OCI-M2 (cell line): ENCODE measurements at regions not wholly inside any gene's neighbourhood (a gene's known extent, or its start where the extent isn't known, plus 50 kb on each side); places are given as distances from the start of the nearest gene placed in this dataset.

ENCODE experiments used
- DNase-seq: peaks from one replicate; lab custom pipeline; 2025; ENCODE audit not compliant: unreplicated experiment; lab: John Stamatoyannopoulos, UW

- DNase-seq: no peak
These were observed 130.4 kb upstream of the STEAP4 start for GRCh38 chr7:88437132-88437531.

DNA sequence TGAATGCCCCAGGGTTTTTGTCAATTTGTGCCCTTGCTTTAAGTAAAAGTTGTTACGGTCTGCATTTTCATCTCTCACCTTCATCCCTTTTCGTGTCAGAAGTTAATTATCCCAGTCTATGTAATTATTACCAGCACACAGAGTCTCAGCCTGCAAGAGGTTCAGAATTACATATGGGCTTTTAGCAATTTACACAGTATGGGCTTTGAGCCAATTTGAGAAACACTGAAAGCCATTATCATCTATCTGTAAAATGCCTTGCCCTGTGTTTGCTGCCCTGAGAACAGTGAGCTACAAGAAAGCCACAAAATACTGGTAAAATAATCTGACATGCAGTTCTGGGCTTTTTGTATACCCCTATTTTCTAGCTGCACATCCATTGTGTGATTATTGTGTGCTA lies 125.6 kb upstream of the STEAP4 start:
- no peak for DNase-seq

DNA sequence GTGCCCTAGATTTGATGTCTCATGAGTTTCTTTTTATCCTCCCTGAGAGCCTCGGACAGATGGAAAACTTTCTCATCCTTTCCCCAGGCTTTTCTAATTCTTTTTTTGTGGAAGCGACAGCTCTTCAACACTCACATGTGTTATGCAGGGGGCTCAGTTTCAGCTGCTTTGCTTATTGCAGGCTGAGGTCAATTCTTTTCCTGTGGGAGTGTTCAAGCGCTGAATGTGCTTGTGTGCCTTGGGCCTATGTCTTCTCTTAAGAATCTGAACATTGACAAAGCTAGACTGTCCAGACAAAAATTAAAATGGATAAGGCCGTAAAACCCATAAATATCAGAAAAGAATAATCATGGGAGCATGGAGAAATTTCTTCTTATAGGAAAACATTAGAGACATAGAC lies 125.2 kb upstream of the STEAP4 start:
- no peak for DNase-seq

DNA sequence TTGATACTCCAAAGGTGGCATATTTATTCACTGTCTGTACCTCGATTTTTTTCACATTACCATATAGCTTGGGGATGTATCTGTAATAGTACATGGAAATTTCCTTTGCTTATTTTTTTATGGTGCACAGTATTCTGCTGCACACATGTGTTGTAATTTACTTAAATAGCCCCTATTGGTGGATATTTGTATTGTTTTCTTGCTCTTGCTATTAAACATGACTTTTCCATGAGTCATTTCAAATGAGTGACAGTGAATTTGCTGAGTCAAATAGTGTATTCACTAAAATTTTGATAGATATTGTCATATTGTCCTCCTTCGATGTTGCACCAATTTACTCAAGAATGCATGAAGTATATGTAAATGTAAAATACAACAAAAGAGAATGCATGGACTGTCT lies 122.7 kb upstream of the STEAP4 start:
- no peak for DNase-seq

GRCh38 chr7:88402529-88402928 lies 95.8 kb upstream of the STEAP4 start:
- no peak for DNase-seq

GRCh38 chr7:88401009-88401623 lies 94.4 kb upstream of the STEAP4 start:
- no peak for DNase-seq

DNA sequence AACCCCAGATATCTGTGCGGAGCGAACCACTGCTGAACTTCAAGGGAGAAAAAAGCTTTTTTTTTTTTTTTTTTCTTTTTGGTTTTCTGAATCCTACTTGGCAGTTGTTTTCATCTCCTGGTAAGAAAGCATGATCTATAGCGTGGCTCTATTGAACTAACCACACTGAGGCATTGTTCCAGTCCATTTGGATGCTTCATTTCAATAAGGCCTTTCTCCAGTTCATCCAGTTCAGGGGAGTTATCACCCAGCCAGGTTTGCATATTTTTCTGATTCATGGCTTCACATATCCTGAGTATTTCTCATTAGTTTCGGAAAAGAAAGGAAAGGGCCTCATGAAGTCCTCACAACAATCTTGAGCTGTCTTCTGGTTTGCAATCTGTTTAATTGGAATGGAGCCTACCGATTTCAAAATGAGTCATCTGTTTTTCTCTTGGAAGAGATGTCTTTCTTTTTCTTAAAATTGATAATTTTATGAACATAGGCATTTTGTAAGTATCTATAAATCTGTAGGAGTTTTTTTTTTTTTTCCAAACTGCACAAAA lies 93.1 kb upstream of the STEAP4 start:
- no peak for DNase-seq

GRCh38 chr7:88399036-88399435 lies 92.3 kb upstream of the STEAP4 start:
- DNase-seq: no peak

- no peak for DNase-seq
These were observed 91.8 kb upstream of the STEAP4 start for GRCh38 chr7:88398459-88398858.

- DNase-seq: no peak
These were observed 90.2 kb upstream of the STEAP4 start for GRCh38 chr7:88396948-88397322.

- no peak for DNase-seq
These were observed 89.7 kb upstream of the STEAP4 start for GRCh38 chr7:88396295-88396947.

DNA sequence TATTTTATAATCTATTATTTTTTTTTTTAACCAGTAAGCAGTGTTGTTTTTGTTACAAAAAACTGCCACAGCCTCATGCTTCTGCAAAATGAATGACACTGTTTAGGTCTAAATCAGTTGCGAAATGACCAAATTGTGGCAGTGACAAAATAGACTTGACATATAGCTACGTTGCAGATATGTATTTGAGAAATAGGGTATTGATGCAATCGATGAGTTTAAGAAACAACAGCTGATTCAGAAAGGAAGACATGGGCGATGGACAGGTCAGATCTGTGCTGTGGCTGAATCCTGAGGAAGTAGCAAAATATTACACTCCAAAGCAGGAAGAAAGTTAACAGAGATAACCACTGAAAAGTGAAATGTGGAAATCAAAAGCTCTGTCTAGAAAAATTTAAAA lies 89.0 kb upstream of the STEAP4 start:
- DNase-seq: no peak

DNA sequence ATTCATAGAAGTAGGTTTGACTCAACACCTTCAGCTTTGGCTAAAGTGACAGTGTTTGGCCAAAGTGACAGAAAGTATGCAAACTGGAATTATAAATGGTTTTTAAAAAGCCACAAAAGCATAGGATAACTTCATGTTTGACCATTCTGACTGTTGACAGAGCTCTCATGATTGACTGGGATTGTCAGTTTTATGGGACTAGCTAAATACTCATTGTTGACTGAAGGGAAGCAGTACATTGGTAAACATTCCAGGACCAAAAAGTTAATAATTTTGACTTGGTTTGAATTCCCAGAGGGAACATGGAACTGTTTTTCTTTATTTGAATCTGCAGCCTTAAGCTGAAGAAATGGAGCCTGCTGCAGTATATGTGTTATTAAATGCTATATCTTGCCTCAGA lies 84.6 kb upstream of the STEAP4 start:
- DNase-seq: no peak

DNA sequence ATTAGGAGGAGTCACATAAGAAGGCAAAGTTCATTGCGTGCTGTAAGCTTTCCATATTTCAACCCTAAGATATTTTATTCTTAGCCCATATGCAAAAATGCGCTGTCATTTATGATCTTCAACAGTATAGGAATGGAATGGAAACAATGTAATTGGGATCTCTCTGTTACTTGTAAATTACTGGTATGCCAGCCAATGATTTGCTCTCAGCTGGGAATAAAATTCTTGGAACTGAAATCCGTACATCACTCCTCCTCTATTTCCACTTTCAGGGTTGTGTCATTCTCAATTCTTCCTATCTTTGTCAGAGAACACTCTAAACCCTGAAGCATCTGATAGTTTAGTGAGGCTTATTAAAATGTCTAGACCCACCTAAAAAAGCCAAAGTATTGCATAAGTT lies 80.7 kb upstream of the STEAP4 start:
- DNase-seq: no peak

GRCh38 chr7:88386665-88387156 lies 80.0 kb upstream of the STEAP4 start:
- no peak for DNase-seq

GRCh38 chr7:88377434-88377833 lies 70.7 kb upstream of the STEAP4 start:
- no peak for DNase-seq

DNA sequence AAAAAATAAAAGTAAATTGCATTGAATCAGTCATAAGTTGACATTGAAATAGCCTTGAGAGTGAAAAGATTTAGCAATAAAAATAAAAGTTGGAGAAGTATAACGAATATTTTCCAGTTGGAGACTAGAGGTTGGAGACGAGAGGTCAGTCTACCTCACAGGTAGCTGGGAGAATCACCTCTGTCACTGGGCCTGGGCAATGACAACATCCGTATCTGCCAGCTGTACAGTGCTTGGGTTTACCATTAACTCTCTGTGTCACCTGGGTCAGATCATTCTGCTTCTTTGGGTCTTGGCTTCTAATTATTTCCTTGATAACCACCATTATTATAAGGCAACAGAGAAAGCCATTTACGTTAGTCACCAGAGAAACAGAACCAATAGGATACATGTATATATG lies 62.0 kb upstream of the STEAP4 start:
- no peak for DNase-seq

DNA sequence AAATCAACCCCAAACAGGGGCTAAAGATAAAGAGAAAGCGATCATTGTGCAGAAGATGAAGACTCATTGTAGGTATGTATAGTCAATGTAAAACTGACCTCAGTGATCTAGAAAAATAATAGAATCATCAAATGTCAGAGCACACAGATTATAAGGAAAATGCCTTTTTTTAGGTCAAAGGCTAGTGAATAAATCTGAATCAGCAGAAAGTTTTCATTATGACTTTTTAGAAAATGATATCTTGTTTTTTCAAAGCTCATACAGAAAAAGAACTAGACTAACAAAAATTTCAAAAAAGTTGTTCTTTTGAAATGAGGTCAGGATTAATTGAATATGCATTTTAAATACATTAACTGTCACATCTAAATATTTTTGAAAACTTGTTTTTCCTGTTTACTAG lies 60.2 kb upstream of the STEAP4 start:
- no peak for DNase-seq

DNA sequence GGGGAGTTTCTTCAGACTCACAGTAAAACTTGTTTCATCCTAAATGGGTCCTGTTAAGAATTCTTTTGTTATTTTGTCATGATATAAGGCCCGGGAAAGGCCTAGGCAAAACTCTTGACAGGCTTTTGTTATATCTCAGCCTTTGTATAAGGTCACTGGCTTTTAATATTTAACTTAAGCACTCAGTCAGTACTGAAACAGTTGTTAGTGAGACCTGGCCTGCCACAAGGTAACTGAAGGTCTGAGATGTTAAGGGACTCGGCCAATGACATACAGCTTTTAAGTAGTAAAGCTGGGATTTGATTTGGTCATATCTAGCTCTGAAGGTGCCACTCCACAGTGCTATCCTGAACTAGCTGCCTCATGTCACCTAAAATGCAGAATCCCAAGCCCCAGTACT lies 57.2 kb upstream of the STEAP4 start:
- DNase-seq: no peak

- no peak for DNase-seq
These were observed 56.6 kb upstream of the STEAP4 start for GRCh38 chr7:88363249-88363648.

DNA sequence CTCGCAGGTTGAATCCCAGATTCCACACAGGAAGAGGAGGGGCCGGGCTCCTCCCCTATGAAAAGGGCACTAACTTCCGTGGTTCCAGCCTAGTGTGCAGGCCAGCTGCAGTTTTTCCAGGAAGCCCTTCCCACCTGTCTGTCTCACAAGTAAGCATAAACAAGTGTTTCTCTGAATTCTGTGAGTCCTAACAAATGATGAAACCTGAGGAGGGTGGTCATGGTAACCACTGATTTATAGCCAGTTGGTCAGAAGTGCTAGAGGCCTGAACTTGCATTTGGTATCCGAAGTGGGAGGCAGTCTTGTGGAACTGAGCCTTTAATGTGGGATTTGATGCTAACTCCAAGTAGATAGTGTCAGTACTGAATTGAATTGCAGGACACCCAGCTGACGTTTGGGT lies 54.7 kb upstream of the STEAP4 start:
- DNase-seq: no peak

DNA sequence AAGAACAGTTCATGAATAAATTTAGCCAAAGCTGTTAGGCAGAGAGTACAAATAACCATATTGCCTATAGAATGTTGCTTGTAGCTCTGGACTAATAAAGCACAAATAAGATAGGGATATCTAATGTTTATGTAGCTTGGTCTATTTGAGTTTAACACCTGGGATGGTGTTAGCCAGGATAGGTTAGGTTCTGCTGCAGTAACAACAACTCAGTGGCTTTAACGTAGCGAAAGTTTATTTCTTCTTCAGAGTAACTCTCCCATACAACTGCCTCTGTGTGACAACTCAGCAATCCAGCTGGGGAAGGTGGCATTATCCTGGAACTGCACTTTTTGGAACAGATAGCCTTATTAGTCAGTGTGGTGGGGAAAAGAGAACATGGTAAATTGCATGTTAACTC lies 52.2 kb upstream of the STEAP4 start:
- no peak for DNase-seq

GRCh38 chr7:88358526-88358838 lies 51.8 kb upstream of the STEAP4 start:
- DNase-seq: no peak
